ENCODE measurements at regions not wholly inside any gene's neighbourhood (a gene's known extent, or its start where the extent isn't known, plus 50 kb on each side); places are given as distances from the start of the nearest gene placed in this dataset.

- Mint-ChIP-seq H3K4me1 (no peaks in the 10 kb centered on the region), H3K9me3 (no peaks in the 10 kb centered on the region), H3K36me3 (no peaks in the 10 kb centered on the region), H3K27ac (no peak overlapping the region), H3K27me3 (ENCODE audit: low read depth) (no peaks in the 10 kb centered on the region), H3K4me3 (no peak overlapping the region)
- ATAC-seq (no peak), DNase-seq (ENCODE audit: low spot score) (no peak)
- TF ChIP-seq ELF4 (CRISPR knock-in tag; IDR thresholded peaks at IDR 0.05; ENCODE audit: low read depth) (no peak), STAT6 (CRISPR knock-in tag; conservative IDR thresholded peaks at IDR 0.05; ENCODE audit: low read depth) (no peak), NR1H2 (CRISPR knock-in tag; IDR thresholded peaks at IDR 0.05) (no peak), ZNF121 (CRISPR knock-in tag; IDR thresholded peaks at IDR 0.05) (no peak), JUN (CRISPR knock-in tag; IDR thresholded peaks at IDR 0.05) (no peak), CBFB (CRISPR knock-in tag; IDR thresholded peaks at IDR 0.05; ENCODE audit: low read depth) (no peak), ZNF512 (CRISPR knock-in tag; IDR thresholded peaks at IDR 0.05; ENCODE audit: borderline replicate concordance) (no peak), CREB1 (CRISPR knock-in tag; IDR thresholded peaks at IDR 0.05) (no peak), GTF2I (CRISPR knock-in tag; conservative IDR thresholded peaks at IDR 0.05) (no peak), ZBTB21 (CRISPR knock-in tag; IDR thresholded peaks at IDR 0.05; ENCODE audit: borderline replicate concordance) (no peak), RORB (CRISPR knock-in tag; IDR thresholded peaks at IDR 0.05) (no peak), HMGA2 (CRISPR knock-in tag; IDR thresholded peaks at IDR 0.05) (no peak), SMAD3 (CRISPR knock-in tag; IDR thresholded peaks at IDR 0.05; ENCODE audit: borderline replicate concordance) (no peak), ZNF423 (CRISPR knock-in tag; IDR thresholded peaks at IDR 0.05) (no peak), E2F5 (CRISPR knock-in tag; IDR thresholded peaks at IDR 0.05) (no peak)
- ChIA-PET POLR2A (no interaction called here), CTCF (no interaction called here)
Measured at GRCh38 chr2:75808793-75809535, 98.2 kb upstream of the GCFC2 start.

GRCh38 chr2:75807992-75808391 lies 97.3 kb upstream of the GCFC2 start:
- Mint-ChIP-seq H3K36me3 (no peaks in the 10 kb centered on the region), H3K27ac (no peak overlapping the region), H3K4me3 (no peak overlapping the region), H3K27me3 (ENCODE audit: low read depth) (no peaks in the 10 kb centered on the region), H3K4me1 (no peaks in the 10 kb centered on the region), H3K9me3 (no peaks in the 10 kb centered on the region)
- CTCF ChIA-PET = no interaction called here
- DNase-seq (ENCODE audit: low spot score) (no peak), ATAC-seq (no peak)
- POLR2A ChIA-PET = no interaction called here
- TF ChIP-seq ZNF281 (CRISPR knock-in tag; IDR thresholded peaks at IDR 0.05) = no peak
- TF ChIP-seq ZNF121 (CRISPR knock-in tag; IDR thresholded peaks at IDR 0.05) = no peak
- no peak for TF ChIP-seq SMAD3 (CRISPR knock-in tag; IDR thresholded peaks at IDR 0.05; ENCODE audit: borderline replicate concordance)
- no peak for TF ChIP-seq ZBTB43 (CRISPR knock-in tag; IDR thresholded peaks at IDR 0.05)
- TF ChIP-seq E2F1 (CRISPR knock-in tag; IDR thresholded peaks at IDR 0.05) = no peak
- no peak for TF ChIP-seq SMAD4 (CRISPR knock-in tag; IDR thresholded peaks at IDR 0.05)
- no peak for TF ChIP-seq CDX4 (CRISPR knock-in tag; IDR thresholded peaks at IDR 0.05; ENCODE audit: borderline replicate concordance)
- no peak for TF ChIP-seq ZNF396 (CRISPR knock-in tag; IDR thresholded peaks at IDR 0.05; ENCODE audit: borderline replicate concordance)
- no peak for TF ChIP-seq PREB (CRISPR knock-in tag; IDR thresholded peaks at IDR 0.05; ENCODE audit: borderline replicate concordance)
- no peak for TF ChIP-seq NFYB (CRISPR knock-in tag; conservative IDR thresholded peaks at IDR 0.05; ENCODE audit: low read depth)
- TF ChIP-seq GTF2I (CRISPR knock-in tag; conservative IDR thresholded peaks at IDR 0.05) = no peak
